ENCODE measurements at regions not wholly inside any gene's neighbourhood (a gene's known extent, or its start where the extent isn't known, plus 50 kb on each side); places are given as distances from the start of the nearest gene placed in this dataset.
"Not testable (repeated sequence)": the region's sequence is repeated elsewhere in the genome, so short reads cannot be mapped to it uniquely, and the experiment has no call there.

GRCh38 chr2:138421971-138422335 is 79.6 kb upstream of the SPOPL start:
- DNase-seq (no peak), ATAC-seq (peak; percentile 90 to 97)
- Histone ChIP-seq H3K36me3 (no peaks in the 10 kb centered on the region), H3K27me3 (ENCODE audit: low read depth) (no peaks in the 10 kb centered on the region), H3K9me3 (peaks cover 12% of the 10 kb centered on the region), H3K4me3 (no peak overlapping the region), H3K27ac (no peak overlapping the region), H3K4me1 (peaks cover 10% of the 10 kb centered on the region)
- TF ChIP-seq CTCF (IDR thresholded peaks at IDR 0.05), result no peak
- intact Hi-C loops (cut with DNase I), result no loop called here

GRCh38 chr2:138423198-138423597 is 78.4 kb upstream of the SPOPL start:
- ATAC-seq (no peak), DNase-seq (no peak)
- peaks cover 12% of the 10 kb centered on the region for H3K9me3 ChIP-seq
- H3K36me3 ChIP-seq, result no peaks in the 10 kb centered on the region
- H3K4me1 ChIP-seq, result peaks cover 10% of the 10 kb centered on the region
- intact Hi-C loops (cut with DNase I), result no loop called here
- H3K27ac ChIP-seq, result no peak overlapping the region
- H3K27me3 ChIP-seq (ENCODE audit: low read depth), result no peaks in the 10 kb centered on the region
- no peak for TF ChIP-seq CTCF (IDR thresholded peaks at IDR 0.05)
- no peak overlapping the region for H3K4me3 ChIP-seq

- ATAC-seq (no peak), DNase-seq (no peak)
- H3K36me3 ChIP-seq, result no peaks in the 10 kb centered on the region
- peaks cover 12% of the 10 kb centered on the region for H3K9me3 ChIP-seq
- intact Hi-C loops (cut with DNase I), result no loop called here
- no peak overlapping the region for H3K4me3 ChIP-seq
- no peak for TF ChIP-seq CTCF (IDR thresholded peaks at IDR 0.05)
- H3K27ac ChIP-seq, result no peak overlapping the region
- H3K4me1 ChIP-seq, result peaks cover 10% of the 10 kb centered on the region
- H3K27me3 ChIP-seq (ENCODE audit: low read depth), result no peaks in the 10 kb centered on the region
Observed at GRCh38 chr2:138423745-138424144, 77.8 kb upstream of the SPOPL start.

GRCh38 chr2:138424436-138425140 is 77.0 kb upstream of the SPOPL start:
- Histone ChIP-seq H3K4me3 (no peak overlapping the region), H3K27me3 (ENCODE audit: low read depth) (no peaks in the 10 kb centered on the region), H3K27ac (no peak overlapping the region), H3K36me3 (no peaks in the 10 kb centered on the region), H3K4me1 (peaks cover 10% of the 10 kb centered on the region), H3K9me3 (peaks cover 12% of the 10 kb centered on the region)
- no peak for TF ChIP-seq CTCF (IDR thresholded peaks at IDR 0.05)
- ATAC-seq, result no peak
- intact Hi-C loops (cut with DNase I), result no loop called here
- DNase-seq, result no peak

- DNase-seq; H3K27ac ChIP-seq; H3K4me3 ChIP-seq; ATAC-seq; intact Hi-C loops (cut with DNase I); H3K27me3 ChIP-seq (ENCODE audit: low read depth); H3K36me3 ChIP-seq: not testable (repeated sequence)
- Histone ChIP-seq H3K9me3 (peaks cover 12% of the 10 kb centered on the region), H3K4me1 (peaks cover 10% of the 10 kb centered on the region)
Observed at GRCh38 chr2:138426116-138426515, 75.5 kb upstream of the SPOPL start.

GRCh38 chr2:138428710-138429440 is 72.7 kb upstream of the SPOPL start:
- DNase-seq, result no peak
- H3K27ac ChIP-seq, result no peak overlapping the region
- ATAC-seq, result no peak
- no peaks in the 10 kb centered on the region for H3K4me1 ChIP-seq
- no peaks in the 10 kb centered on the region for H3K36me3 ChIP-seq
- intact Hi-C loops (cut with DNase I), result no loop called here
- no peaks in the 10 kb centered on the region for H3K27me3 ChIP-seq (ENCODE audit: low read depth)
- TF ChIP-seq CTCF (IDR thresholded peaks at IDR 0.05), result no peak
- H3K4me3 ChIP-seq, result no peak overlapping the region
- H3K9me3 ChIP-seq, result peaks cover 12% of the 10 kb centered on the region
